ENCODE measurements at regions not wholly inside any gene's neighbourhood (a gene's known extent, or its start where the extent isn't known, plus 50 kb on each side); places are given as distances from the start of the nearest gene placed in this dataset.

DNA sequence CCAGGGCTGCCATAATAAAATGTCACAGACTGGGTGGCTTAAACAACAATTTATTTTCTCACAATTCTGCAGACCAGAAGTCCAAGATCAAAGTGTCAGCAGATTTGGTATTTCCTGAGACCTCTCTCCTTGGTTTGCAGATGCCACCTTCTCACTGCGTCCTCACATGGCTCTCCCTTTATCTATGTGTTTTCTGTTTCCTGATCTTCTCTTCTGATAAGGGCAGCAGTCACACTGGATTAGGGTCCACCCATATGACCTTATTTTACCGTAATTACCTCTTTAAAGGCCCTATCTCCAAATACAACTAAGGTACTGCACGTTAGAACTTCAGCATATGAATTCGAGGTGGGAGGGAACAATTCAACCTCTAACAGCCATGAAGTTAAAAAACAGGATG is 238.9 kb upstream of the API5 start:
- Histone ChIP-seq H3K4me1 (replicated peaks in 1 of 2) (no peaks in the 10 kb centered on the region), H3K27ac (no peak overlapping the region), H3K4me3 (no peak overlapping the region)
- 0 to 100% (median 50%) methylated on average over 1 to 4 of the region's 4 CpGs; no CpG with 5 or more reads in 1 of the 10 experiments for WGBS, 10 experiments
- in situ Hi-C loops (cut with MboI; ENCODE audit: low pct_unique_long_range_greater_than_20kb in 2 of 9, low sequenced_read_pairs in 9 of 9, unreplicated experiment in 9 of 9): no loop called here
- ATAC-seq (replicated peaks in 6 of 8): no peak

- H3K27ac ChIP-seq: no peak overlapping the region
- H3K4me1 ChIP-seq (replicated peaks in 1 of 2): no peaks in the 10 kb centered on the region
- ATAC-seq (replicated peaks in 6 of 8): no peak
- in situ Hi-C loops (cut with MboI; ENCODE audit: low pct_unique_long_range_greater_than_20kb in 2 of 9, low sequenced_read_pairs in 9 of 9, unreplicated experiment in 9 of 9): no loop called here
- H3K4me3 ChIP-seq: no peak overlapping the region
Observed at GRCh38 chr11:43074810-43075209, 237.0 kb upstream of the API5 start.

GRCh38 chr11:43101113-43101512 is 210.7 kb upstream of the API5 start:
- Histone ChIP-seq H3K4me3 (no peak overlapping the region), H3K27ac (no peak overlapping the region), H3K4me1 (replicated peaks in 1 of 2) (no peaks in the 10 kb centered on the region)
- in situ Hi-C loops (cut with MboI; ENCODE audit: low pct_unique_long_range_greater_than_20kb in 2 of 9, low sequenced_read_pairs in 9 of 9, unreplicated experiment in 9 of 9): no loop called here
- peak in 1 of 8 experiments; percentile 14 for ATAC-seq (replicated peaks in 6 of 8)

- H3K4me1 ChIP-seq (replicated peaks in 1 of 2): peaks cover 0 to 7% of the 10 kb centered on the region in 2 donors
- in situ Hi-C loops (cut with MboI; ENCODE audit: low pct_unique_long_range_greater_than_20kb in 2 of 9, low sequenced_read_pairs in 9 of 9, unreplicated experiment in 9 of 9): no loop called here
- 0 to 64% (median 25%) methylated on average over 1 of the region's 1 CpG; no CpG with 5 or more reads in 3 of the 10 experiments for WGBS, 10 experiments
- no peak overlapping the region for H3K4me3 ChIP-seq
- H3K27ac ChIP-seq: no peak overlapping the region
- no peak for ATAC-seq (replicated peaks in 6 of 8)
Observed at GRCh38 chr11:43116071-43116470, 195.7 kb upstream of the API5 start.

DNA sequence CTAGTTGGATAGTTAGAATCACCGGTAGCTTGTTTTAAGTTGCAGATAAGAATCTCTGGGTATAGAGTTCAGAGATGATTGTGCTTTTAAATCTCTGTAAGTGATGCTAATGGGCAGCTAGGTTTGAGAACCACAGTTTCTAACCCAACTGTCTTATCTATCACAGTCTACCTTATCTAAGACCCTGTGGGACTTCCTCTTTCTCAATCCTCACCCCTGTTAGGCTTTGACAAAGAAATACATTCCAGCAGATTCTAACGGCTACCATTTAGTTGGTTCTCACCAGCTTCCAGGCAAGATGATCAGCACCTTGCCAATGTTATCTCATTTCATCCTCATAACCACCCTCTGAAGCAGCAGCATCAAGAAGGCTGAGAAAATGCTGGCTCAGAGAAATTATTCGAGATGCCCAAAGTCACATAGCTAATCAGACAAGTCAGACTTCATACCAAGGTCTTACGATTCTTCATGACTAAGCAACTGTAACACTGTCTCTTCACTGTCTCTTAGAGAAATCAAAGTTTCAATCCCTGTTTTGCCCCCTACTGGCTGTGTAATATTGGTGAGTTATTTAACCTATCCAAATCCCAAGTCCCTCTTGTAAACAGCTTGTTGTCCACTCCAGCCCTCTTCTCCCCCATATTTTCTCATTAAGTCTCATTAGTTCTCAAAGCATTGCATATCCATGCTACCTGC is 192.4 kb upstream of the API5 start:
- Histone ChIP-seq H3K4me3 (no peak overlapping the region), H3K27ac (no peak overlapping the region), H3K4me1 (replicated peaks in 1 of 2) (peaks cover 0 to 7% of the 10 kb centered on the region in 2 donors)
- 0 to 100% (median 76%) methylated on average over 1 to 4 of the region's 4 CpGs; no CpG with 5 or more reads in 2 of the 10 experiments for WGBS, 10 experiments
- in situ Hi-C loops (cut with MboI; ENCODE audit: low pct_unique_long_range_greater_than_20kb in 2 of 9, low sequenced_read_pairs in 9 of 9, unreplicated experiment in 9 of 9): no loop called here
- peak in 1 of 8 experiments; percentile 29 for ATAC-seq (replicated peaks in 6 of 8)

GRCh38 chr11:43122546-43122945 is 189.2 kb upstream of the API5 start:
- in situ Hi-C loops (cut with MboI; ENCODE audit: low pct_unique_long_range_greater_than_20kb in 2 of 9, low sequenced_read_pairs in 9 of 9, unreplicated experiment in 9 of 9): no loop called here
- 0 to 100% (median 24%) methylated on average over 1 to 3 of the region's 3 CpGs; no CpG with 5 or more reads in 5 of the 10 experiments for WGBS, 10 experiments
- ATAC-seq (replicated peaks in 6 of 8): no peak
- Histone ChIP-seq H3K4me3 (no peak overlapping the region), H3K27ac (no peak overlapping the region), H3K4me1 (replicated peaks in 1 of 2) (no peaks in the 10 kb centered on the region)

DNA sequence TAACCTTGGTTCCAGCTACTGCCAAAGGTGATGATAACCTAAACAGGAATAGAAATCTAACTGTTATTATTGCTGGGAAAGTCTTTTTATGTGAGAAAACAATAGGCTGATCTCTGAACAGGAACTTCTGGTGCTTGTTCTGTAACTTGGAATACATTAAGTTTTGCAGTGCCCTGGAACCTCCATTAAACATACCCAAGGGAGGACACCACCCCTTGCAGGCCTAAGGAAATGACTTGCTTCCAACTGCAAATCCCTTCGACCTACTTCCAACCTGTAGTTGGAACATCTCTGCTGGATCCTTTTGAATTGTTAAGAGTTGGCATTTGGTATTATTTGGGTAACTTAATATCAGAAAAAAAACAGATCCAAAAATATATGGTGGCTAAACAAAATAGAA is 188.4 kb upstream of the API5 start:
- 0 to 91% (median 58%) methylated on average over 1 of the region's 1 CpG; no CpG with 5 or more reads in 4 of the 10 experiments for WGBS, 10 experiments
- ATAC-seq (replicated peaks in 6 of 8): no peak
- H3K4me1 ChIP-seq (replicated peaks in 1 of 2): no peaks in the 10 kb centered on the region
- in situ Hi-C loops (cut with MboI; ENCODE audit: low pct_unique_long_range_greater_than_20kb in 2 of 9, low sequenced_read_pairs in 9 of 9, unreplicated experiment in 9 of 9): no loop called here
- no peak overlapping the region for H3K27ac ChIP-seq
- no peak overlapping the region for H3K4me3 ChIP-seq

DNA sequence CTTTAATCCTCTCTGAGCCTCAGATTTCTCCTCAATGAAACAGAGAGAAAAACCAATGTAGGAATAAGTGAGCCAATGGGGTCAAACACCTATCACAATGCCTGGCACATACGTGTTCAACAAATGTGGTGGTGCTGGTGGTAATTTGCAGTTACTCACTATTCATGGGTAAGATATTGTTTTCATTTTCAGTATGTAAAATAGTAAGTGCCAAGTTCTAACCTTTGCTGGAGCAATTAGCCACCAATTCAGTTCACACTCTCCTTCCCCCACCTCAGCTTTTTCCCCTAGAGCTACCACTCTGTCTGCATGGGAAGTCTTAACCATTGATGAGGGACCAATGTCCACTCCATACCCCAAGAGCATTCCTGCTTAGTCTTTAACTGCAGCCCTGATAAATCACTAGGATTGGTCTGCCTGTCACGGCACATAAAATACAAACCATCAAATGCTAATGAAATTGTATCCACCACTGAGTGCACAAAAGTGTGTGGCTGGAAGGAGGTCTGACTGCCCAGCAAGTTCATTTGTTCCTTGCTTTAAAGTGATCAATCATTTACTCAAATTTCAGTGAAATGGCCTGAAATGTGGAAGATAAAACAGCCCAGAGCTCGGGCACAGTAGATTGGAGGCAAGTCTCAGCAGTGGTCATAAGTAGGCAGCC is 187.4 kb upstream of the API5 start:
- H3K4me3 ChIP-seq: no peak overlapping the region
- H3K27ac ChIP-seq: no peak overlapping the region
- no peaks in the 10 kb centered on the region for H3K4me1 ChIP-seq (replicated peaks in 1 of 2)
- WGBS, 10 experiments: 0 to 72% (median 20%) methylated on average over 1 to 3 of the region's 3 CpGs; no CpG with 5 or more reads in 3 of the 10 experiments
- in situ Hi-C loops (cut with MboI; ENCODE audit: low pct_unique_long_range_greater_than_20kb in 2 of 9, low sequenced_read_pairs in 9 of 9, unreplicated experiment in 9 of 9): no loop called here
- ATAC-seq (replicated peaks in 6 of 8): peak in 2 of 8 experiments; percentile 24 to 29

GRCh38 chr11:43129329-43129728 is 182.5 kb upstream of the API5 start:
- in situ Hi-C loops (cut with MboI; ENCODE audit: low pct_unique_long_range_greater_than_20kb in 2 of 9, low sequenced_read_pairs in 9 of 9, unreplicated experiment in 9 of 9): no loop called here
- H3K27ac ChIP-seq: no peak overlapping the region
- H3K4me1 ChIP-seq (replicated peaks in 1 of 2): peaks cover 0 to 2% of the 10 kb centered on the region in 2 donors
- no peak for ATAC-seq (replicated peaks in 6 of 8)
- H3K4me3 ChIP-seq: no peak overlapping the region
- 0 to 100% (median 60%) methylated on average over 1 to 2 of the region's 2 CpGs; no CpG with 5 or more reads in 2 of the 10 experiments for WGBS, 10 experiments

GRCh38 chr11:43130616-43131015 is 181.2 kb upstream of the API5 start:
- Histone ChIP-seq H3K4me1 (replicated peaks in 1 of 2) (peaks cover 0 to 2% of the 10 kb centered on the region in 2 donors), H3K4me3 (no peak overlapping the region), H3K27ac (no peak overlapping the region)
- in situ Hi-C loops (cut with MboI; ENCODE audit: low pct_unique_long_range_greater_than_20kb in 2 of 9, low sequenced_read_pairs in 9 of 9, unreplicated experiment in 9 of 9): no loop called here
- WGBS, 10 experiments: 0 to 80% (median 18%) methylated on average over 1 to 2 of the region's 2 CpGs; no CpG with 5 or more reads in 4 of the 10 experiments
- peak in 6 of 8 experiments; percentile 81 to 92 (median 85) for ATAC-seq (replicated peaks in 6 of 8)

DNA sequence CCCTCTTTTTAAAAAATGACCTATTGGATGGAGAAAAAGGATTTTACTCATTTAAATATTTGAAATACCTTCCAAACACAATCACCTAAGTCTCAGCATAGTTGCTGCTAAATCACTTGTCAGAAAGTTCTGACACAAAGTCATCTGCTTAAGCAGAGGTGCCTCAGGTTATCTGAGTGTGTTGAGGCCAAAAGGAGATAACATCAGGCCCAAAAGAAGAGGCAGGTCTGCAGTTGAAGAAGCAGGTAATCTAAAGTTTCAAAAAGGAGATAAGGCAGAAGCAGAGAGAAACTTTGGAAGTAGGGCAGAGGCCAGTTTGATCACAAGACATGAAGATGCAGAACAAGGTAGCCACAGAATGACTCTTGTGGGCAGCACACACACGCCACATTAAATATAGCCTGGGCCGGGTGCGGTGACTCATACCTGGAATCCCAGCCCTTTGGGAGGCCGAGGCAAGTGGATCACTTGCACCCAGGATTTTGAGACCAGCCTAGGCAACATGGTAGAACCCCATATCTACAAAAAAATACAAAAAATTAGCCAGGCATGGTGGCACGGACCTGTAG is 175.7 kb upstream of the API5 start:
- Histone ChIP-seq H3K27ac (no peak overlapping the region), H3K4me1 (replicated peaks in 1 of 2) (no peaks in the 10 kb centered on the region), H3K4me3 (no peak overlapping the region)
- in situ Hi-C loops (cut with MboI; ENCODE audit: low pct_unique_long_range_greater_than_20kb in 2 of 9, low sequenced_read_pairs in 9 of 9, unreplicated experiment in 9 of 9): no loop called here
- WGBS, 10 experiments: 14 to 89% (median 74%) methylated on average over 1 to 5 of the region's 5 CpGs; no CpG with 5 or more reads in 6 of the 10 experiments
- no peak for ATAC-seq (replicated peaks in 6 of 8)

DNA sequence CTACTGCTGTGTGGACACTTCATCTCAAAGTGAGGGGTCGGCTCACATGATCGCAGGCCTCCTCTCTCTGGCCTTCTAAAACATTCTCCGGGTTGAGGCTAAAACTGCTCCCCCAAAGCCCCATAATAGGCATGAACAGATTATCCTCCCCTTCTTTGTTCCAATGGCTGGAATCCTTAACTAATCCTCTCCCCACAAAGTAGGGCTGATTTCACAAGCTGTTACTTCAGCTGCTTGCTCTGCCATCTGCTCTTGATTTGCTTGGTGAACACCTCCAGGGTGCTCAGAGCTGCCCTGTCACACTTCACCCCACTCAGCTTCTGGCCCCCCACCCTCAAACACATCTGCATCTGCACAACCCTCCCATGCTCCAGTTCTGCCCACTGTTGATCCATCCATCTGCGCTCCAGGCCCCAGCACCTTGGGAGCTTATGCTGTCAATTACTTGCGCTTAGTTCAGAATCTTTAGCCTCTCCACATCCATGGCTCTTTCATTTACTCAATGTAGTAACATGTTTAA is 173.1 kb upstream of the API5 start:
- 10 to 100% (median 100%) methylated on average over 1 to 3 of the region's 5 CpGs; no CpG with 5 or more reads in 1 of the 10 experiments for WGBS, 10 experiments
- no peak for ATAC-seq (replicated peaks in 6 of 8)
- in situ Hi-C loops (cut with MboI; ENCODE audit: low pct_unique_long_range_greater_than_20kb in 2 of 9, low sequenced_read_pairs in 9 of 9, unreplicated experiment in 9 of 9): no loop called here
- Histone ChIP-seq H3K4me1 (replicated peaks in 1 of 2) (no peaks in the 10 kb centered on the region), H3K4me3 (no peak overlapping the region), H3K27ac (no peak overlapping the region)

GRCh38 chr11:43145653-43146052 is 166.1 kb upstream of the API5 start:
- 0 to 100% (median 67%) methylated on average over 1 of the region's 1 CpG; no CpG with 5 or more reads in 5 of the 10 experiments for WGBS, 10 experiments
- in situ Hi-C loops (cut with MboI; ENCODE audit: low pct_unique_long_range_greater_than_20kb in 2 of 9, low sequenced_read_pairs in 9 of 9, unreplicated experiment in 9 of 9): no loop called here
- Histone ChIP-seq H3K27ac (no peak overlapping the region), H3K4me1 (replicated peaks in 1 of 2) (no peaks in the 10 kb centered on the region), H3K4me3 (no peak overlapping the region)
- ATAC-seq (replicated peaks in 6 of 8): no peak
